HG03521 (cell line): ENCODE measurements at regions not wholly inside any gene's neighbourhood (a gene's known extent, or its start where the extent isn't known, plus 50 kb on each side); places are given as distances from the start of the nearest gene placed in this dataset.
"Not testable (repeated sequence)": the region's sequence is repeated elsewhere in the genome, so short reads cannot be mapped to it uniquely, and the experiment has no call there.

Experiments
- ATAC-seq: cut with Tn5 transposase; IDR thresholded peaks from one replicate; pipeline ENCODE4 v1.9.1; 2021; ENCODE audit warnings: mild to moderate bottlenecking, moderate library complexity; ENCODE audit not compliant: unreplicated experiment

- ATAC-seq = not testable (repeated sequence)
Measured at GRCh38 chr4:121616449-121616848, 80.3 kb downstream of the ANXA5 start.

GRCh38 chr4:121614101-121614500, 82.7 kb downstream of the ANXA5 start:
- no peak for ATAC-seq

- ATAC-seq = no peak
Measured at GRCh38 chr4:121599049-121599448, 97.7 kb downstream of the ANXA5 start.

- no peak for ATAC-seq
Measured at GRCh38 chr4:121597346-121597934, 99.3 kb downstream of the ANXA5 start.

GRCh38 chr4:121594796-121595526, 101.8 kb downstream of the ANXA5 start:
- ATAC-seq = no peak

- ATAC-seq = no peak
Measured at GRCh38 chr4:121593760-121594159, 103.0 kb downstream of the ANXA5 start.

GRCh38 chr4:121592257-121592656, 104.5 kb downstream of the ANXA5 start:
- ATAC-seq = not testable (repeated sequence)

- ATAC-seq = no peak
Measured at GRCh38 chr4:121584836-121585235, 111.9 kb downstream of the ANXA5 start.

GRCh38 chr4:121583396-121583795, 113.4 kb downstream of the ANXA5 start:
- ATAC-seq = no peak

GRCh38 chr4:121582296-121582695, 114.5 kb downstream of the ANXA5 start:
- no peak for ATAC-seq

GRCh38 chr4:121575392-121575791, 121.4 kb downstream of the ANXA5 start:
- not testable (repeated sequence) for ATAC-seq

- ATAC-seq = no peak
Measured at GRCh38 chr4:121574618-121575017, 122.2 kb downstream of the ANXA5 start.

GRCh38 chr4:121567748-121568147, 129.0 kb downstream of the ANXA5 start:
- ATAC-seq = no peak

GRCh38 chr4:121564840-121565375, 131.9 kb downstream of the ANXA5 start:
- no peak for ATAC-seq

- no peak for ATAC-seq
Measured at GRCh38 chr4:121562811-121563210, 134.0 kb downstream of the ANXA5 start.

- ATAC-seq = no peak
Measured at GRCh38 chr4:121555315-121556107, 141.3 kb downstream of the ANXA5 start.

- no peak for ATAC-seq
Measured at GRCh38 chr4:121554382-121554781, 142.4 kb downstream of the ANXA5 start.

- ATAC-seq = no peak
Measured at GRCh38 chr4:121551881-121552280, 144.9 kb downstream of the ANXA5 start.

- ATAC-seq = no peak
Measured at GRCh38 chr4:121551271-121551670, 145.5 kb downstream of the ANXA5 start.

- no peak for ATAC-seq
Measured at GRCh38 chr4:121541696-121542095, 155.1 kb downstream of the ANXA5 start.

GRCh38 chr4:121535351-121535750, 154.5 kb upstream of the QRFPR start:
- no peak for ATAC-seq

- ATAC-seq = no peak
Measured at GRCh38 chr4:121534187-121534586, 153.4 kb upstream of the QRFPR start.
